Spinal cord (tissue), 9 donors: ENCODE measurements at regions not wholly inside any gene's neighbourhood (a gene's known extent, or its start where the extent isn't known, plus 50 kb on each side); places are given as distances from the start of the nearest gene placed in this dataset.

Source experiments
- DNase-seq, 6 donors: peaks; one replicate each; pipeline versions ENCODE4 v3.0.0 to v3.0.0-alpha.2; 2013 to 2015; ENCODE audit warnings: low spot score in 6 of 6, low read depth in 4 of 6
- H3K27ac ChIP-seq: one replicate; pipeline ENCODE4 v1.5.1; 2013; ENCODE audit warnings: low read depth, low read length, control low read depth
- H3K27me3 ChIP-seq: one replicate; pipeline ENCODE4 v1.6.1; 2013; ENCODE audit warnings: low read length; ENCODE audit not compliant: control insufficient read depth, insufficient read depth
- H3K36me3 ChIP-seq: one replicate; pipeline ENCODE4 v1.6.1; 2013; ENCODE audit warnings: low read length; ENCODE audit not compliant: control insufficient read depth, insufficient read depth
- H3K4me1 ChIP-seq: one replicate; pipeline ENCODE4 v1.6.1; 2013; ENCODE audit warnings: low read length; ENCODE audit not compliant: control insufficient read depth, insufficient read depth
- H3K4me3 ChIP-seq: one replicate; pipeline ENCODE4 v1.5.1; 2013; ENCODE audit warnings: low read depth, low read length, control low read depth
- H3K9me3 ChIP-seq: one replicate; pipeline ENCODE4 v1.6.1; 2013; ENCODE audit warnings: low read length; ENCODE audit not compliant: control insufficient read depth, insufficient read depth
- WGBS: methylation state at CpG from one replicate; pipeline ENCODE4 v1.1.5; 2013; ENCODE audit warnings: missing lambda C conversion rate; ENCODE audit not compliant: insufficient coverage; 5-methylcytosine and 5-hydroxymethylcytosine counted together
- donor health status: healthy.

DNA sequence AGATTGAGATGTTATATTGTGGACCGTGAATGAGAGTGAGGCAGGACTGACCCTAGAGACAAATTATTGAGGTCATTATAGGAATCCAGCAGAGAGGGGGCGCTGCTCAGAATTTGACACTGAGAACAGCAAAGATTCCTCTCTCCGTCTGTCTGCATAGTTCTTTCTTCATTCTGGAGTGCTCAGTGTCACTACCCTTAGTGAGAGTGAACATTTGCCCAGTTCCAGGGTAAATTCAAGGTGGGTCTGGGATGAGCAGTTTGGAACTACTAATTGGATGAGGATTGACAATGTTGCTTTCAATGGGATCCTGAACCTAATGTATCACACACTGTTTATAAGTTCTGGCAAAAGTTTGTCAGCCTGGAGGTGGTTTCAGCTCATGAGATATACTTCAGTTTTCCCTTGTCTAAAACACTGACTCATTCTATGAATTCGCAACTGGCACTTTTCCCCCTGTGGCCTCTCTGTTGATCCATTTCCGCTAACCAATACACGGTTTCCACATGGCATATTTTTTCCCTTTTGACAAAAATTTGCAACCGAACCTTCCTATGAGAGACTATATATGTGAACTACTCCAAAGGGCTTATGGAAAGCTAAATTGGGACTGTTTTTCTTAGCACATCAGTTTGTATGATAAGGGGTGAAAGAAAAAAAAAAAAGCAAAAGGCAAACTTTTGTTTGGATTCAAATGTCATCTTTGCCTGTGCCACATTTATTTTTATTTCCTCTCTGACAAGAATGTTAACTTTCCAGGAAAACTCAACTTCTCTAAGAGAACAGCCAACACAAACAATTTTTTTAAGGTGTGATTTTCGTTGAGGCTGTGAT is 1240.7 kb upstream of the WWC1 start:
- no peaks in the 10 kb centered on the region for H3K4me1 ChIP-seq
- no peak overlapping the region for H3K27ac ChIP-seq
- no peak overlapping the region for H3K4me3 ChIP-seq
- DNase-seq = peak in 1 of 6 donors; percentile 69
- H3K9me3 ChIP-seq = no peaks in the 10 kb centered on the region
- WGBS = 82% methylated on average over 4 of the region's 8 CpGs
- no peaks in the 10 kb centered on the region for H3K36me3 ChIP-seq
- H3K27me3 ChIP-seq = no peaks in the 10 kb centered on the region

DNA sequence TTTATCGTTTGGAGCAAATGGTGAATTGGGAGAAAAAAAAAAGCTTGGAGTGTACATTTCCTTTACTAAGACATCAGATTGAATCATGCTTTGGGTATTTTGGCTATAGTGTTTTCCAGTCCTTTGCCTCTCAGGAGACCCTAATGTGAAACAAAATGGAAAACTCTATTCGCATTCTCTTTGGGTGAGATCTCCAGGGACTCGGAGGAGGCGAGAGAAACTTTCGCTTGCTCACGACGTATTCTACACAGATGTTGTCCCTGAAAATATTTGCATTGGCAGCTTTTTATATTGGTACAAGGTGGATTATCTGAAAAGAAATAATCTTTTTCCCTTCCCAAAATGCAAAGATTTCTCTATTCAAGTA is 1240.1 kb upstream of the WWC1 start:
- H3K36me3 ChIP-seq = no peaks in the 10 kb centered on the region
- no peaks in the 10 kb centered on the region for H3K9me3 ChIP-seq
- H3K27ac ChIP-seq = no peak overlapping the region
- H3K27me3 ChIP-seq = no peaks in the 10 kb centered on the region
- no peak for DNase-seq
- H3K4me1 ChIP-seq = no peaks in the 10 kb centered on the region
- no peak overlapping the region for H3K4me3 ChIP-seq
- WGBS = 60% methylated on average over 1 of the region's 7 CpGs

GRCh38 chr5:167052791-167053190 is 1238.7 kb upstream of the WWC1 start:
- Histone ChIP-seq H3K27me3 (no peaks in the 10 kb centered on the region), H3K27ac (no peak overlapping the region), H3K4me1 (no peaks in the 10 kb centered on the region), H3K36me3 (no peaks in the 10 kb centered on the region), H3K4me3 (no peak overlapping the region), H3K9me3 (no peaks in the 10 kb centered on the region)
- no CpG with 5 or more reads among the region's 1 CpG for WGBS
- DNase-seq = peak in 1 of 6 donors; percentile 65

- Histone ChIP-seq H3K4me3 (no peak overlapping the region), H3K4me1 (no peaks in the 10 kb centered on the region), H3K36me3 (no peaks in the 10 kb centered on the region), H3K27me3 (no peaks in the 10 kb centered on the region), H3K27ac (no peak overlapping the region), H3K9me3 (no peaks in the 10 kb centered on the region)
- peak in 1 of 6 donors; percentile 58 for DNase-seq
Measured at GRCh38 chr5:167057665-167058064, 1233.8 kb upstream of the WWC1 start.

GRCh38 chr5:167061695-167062094 is 1229.8 kb upstream of the WWC1 start:
- no peaks in the 10 kb centered on the region for H3K27me3 ChIP-seq
- no peak overlapping the region for H3K27ac ChIP-seq
- DNase-seq = no peak
- H3K9me3 ChIP-seq = no peaks in the 10 kb centered on the region
- no peaks in the 10 kb centered on the region for H3K36me3 ChIP-seq
- H3K4me3 ChIP-seq = no peak overlapping the region
- H3K4me1 ChIP-seq = no peaks in the 10 kb centered on the region
- WGBS = 20% methylated on average over 2 of the region's 4 CpGs

DNA sequence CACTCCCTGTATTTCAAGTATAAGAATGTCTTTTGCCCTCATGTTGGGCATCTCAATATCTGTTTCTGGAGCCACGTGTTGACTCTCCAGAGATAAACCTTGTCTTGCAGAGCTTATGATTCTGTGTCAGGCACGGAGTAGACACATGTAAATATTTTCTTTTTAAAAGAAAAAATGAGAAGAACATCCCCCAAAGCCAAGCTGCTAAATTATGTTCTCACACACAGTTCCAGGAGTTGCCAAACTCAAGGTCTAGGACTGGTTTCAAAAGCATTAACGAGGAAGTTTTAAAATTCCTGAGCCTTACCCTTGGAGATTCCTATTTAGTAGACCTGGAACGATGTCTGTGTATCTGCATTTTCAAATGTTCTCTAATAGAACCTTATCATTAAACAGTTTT is 1228.3 kb upstream of the WWC1 start:
- Histone ChIP-seq H3K4me3 (no peak overlapping the region), H3K36me3 (no peaks in the 10 kb centered on the region), H3K9me3 (no peaks in the 10 kb centered on the region), H3K27ac (no peak overlapping the region), H3K4me1 (no peaks in the 10 kb centered on the region), H3K27me3 (no peaks in the 10 kb centered on the region)
- no CpG with 5 or more reads among the region's 4 CpGs for WGBS
- DNase-seq = peak in 1 of 6 donors; percentile 56

DNA sequence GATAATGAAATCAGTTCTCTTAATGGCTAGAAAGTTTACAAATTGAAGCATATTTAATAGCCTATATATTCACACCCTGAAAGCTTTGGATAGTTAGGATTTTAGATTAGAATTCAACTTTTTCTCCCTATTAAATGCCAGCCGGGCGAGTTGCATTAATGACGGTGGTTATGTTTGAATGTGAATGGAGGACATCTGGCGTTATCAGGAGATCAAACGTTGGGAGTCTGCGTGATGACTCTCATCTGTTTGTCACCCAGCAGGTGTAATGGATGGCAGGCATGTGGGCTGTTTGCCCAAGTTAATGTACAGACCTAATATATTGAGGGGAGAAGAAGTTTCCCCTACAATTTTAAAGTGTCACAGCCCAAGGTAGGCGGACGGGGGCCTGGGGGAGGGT is 1227.7 kb upstream of the WWC1 start:
- Histone ChIP-seq H3K9me3 (no peaks in the 10 kb centered on the region), H3K4me3 (no peak overlapping the region), H3K27me3 (no peaks in the 10 kb centered on the region), H3K36me3 (no peaks in the 10 kb centered on the region), H3K27ac (no peak overlapping the region), H3K4me1 (no peaks in the 10 kb centered on the region)
- peak in 1 of 6 donors; percentile 57 for DNase-seq
- 43% methylated on average over 3 of the region's 8 CpGs for WGBS

- no peak overlapping the region for H3K4me3 ChIP-seq
Measured at GRCh38 chr5:167064198-167064776, 1227.2 kb upstream of the WWC1 start.

DNA sequence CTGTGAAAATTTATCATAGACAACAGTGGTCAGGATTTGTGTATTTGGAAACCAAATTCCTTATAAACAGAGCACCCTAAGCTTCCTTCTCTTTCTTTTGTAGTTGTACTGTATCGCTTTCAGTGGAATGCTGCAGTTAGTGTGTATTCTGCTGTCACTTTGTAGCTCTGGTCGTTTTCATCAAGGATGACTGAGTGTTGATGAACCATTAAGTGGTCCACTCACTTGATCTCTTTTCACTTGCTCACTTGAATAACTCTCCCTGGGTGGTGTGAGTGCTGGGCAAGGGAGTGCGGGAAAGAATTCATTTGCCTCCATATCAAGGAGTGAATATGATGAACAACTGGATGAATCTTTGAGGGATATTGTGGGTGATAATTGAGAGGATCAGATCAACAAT is 1225.7 kb upstream of the WWC1 start:
- DNase-seq = no peak
- Histone ChIP-seq H3K27ac (no peak overlapping the region), H3K27me3 (no peaks in the 10 kb centered on the region), H3K4me3 (no peak overlapping the region), H3K9me3 (no peaks in the 10 kb centered on the region), H3K36me3 (no peaks in the 10 kb centered on the region), H3K4me1 (no peaks in the 10 kb centered on the region)
- no CpG with 5 or more reads among the region's 3 CpGs for WGBS

More at GRCh38 chr5:167064198-167064776, 1227.2 kb upstream of the WWC1 start:
- Histone ChIP-seq H3K27ac (no peak overlapping the region), H3K27me3 (no peaks in the 10 kb centered on the region), H3K4me1 (no peaks in the 10 kb centered on the region), H3K36me3 (no peaks in the 10 kb centered on the region), H3K9me3 (no peaks in the 10 kb centered on the region)
- WGBS = no CpG with 5 or more reads among the region's 13 CpGs
- DNase-seq = peak in 2 of 6 donors; percentile 72 to 91

DNA sequence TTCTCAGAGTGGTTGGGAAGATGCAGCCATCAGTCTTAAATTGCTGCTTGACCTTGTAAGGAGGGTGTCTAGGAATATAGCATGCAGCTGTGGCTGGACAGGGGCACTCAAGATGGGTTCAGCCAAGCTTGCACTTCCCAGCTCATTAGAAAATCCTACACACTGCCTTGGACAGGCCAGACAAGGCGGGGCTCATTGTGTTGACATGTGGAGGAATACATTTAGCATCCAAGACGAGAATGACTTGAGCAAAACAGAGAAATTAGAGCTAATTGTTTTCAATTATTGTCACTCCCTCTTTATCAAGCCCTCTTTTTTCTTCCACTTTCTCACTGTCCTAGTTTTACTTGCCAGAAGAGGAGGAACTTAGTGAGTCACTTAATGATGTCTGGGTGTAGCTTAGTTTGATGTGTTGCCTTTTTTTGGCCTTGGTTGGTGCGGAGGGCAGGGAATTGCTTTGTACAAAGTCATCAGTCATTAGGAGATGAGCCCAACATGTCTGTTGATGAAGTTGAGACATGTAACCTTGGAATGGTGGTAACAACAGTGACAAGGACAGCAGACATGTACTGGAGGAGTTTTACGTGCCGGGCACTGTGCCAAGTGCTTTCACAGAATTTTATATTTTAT is 1219.3 kb upstream of the WWC1 start:
- 93% methylated on average over 1 of the region's 5 CpGs for WGBS
- no peak overlapping the region for H3K27ac ChIP-seq
- no peaks in the 10 kb centered on the region for H3K36me3 ChIP-seq
- no peaks in the 10 kb centered on the region for H3K27me3 ChIP-seq
- no peaks in the 10 kb centered on the region for H3K9me3 ChIP-seq
- DNase-seq = no peak
- no peaks in the 10 kb centered on the region for H3K4me1 ChIP-seq
- no peak overlapping the region for H3K4me3 ChIP-seq
